Sigmoid colon (tissue), 4 donors: ENCODE measurements at regions not wholly inside any gene's neighbourhood (a gene's known extent, or its start where the extent isn't known, plus 50 kb on each side); places are given as distances from the start of the nearest gene placed in this dataset.

Experiments used
- CTCF ChIP-seq, 4 experiments: fragments of 450-650 bp in 3 of 4; fragments of 200-600 bp in 1 of 4; IDR thresholded peaks; one replicate each; pipeline ENCODE4 v1.5.1; 2016 to 2019; ENCODE audit warnings: antibody characterized with exemption in 4 of 4, mild to moderate bottlenecking in 3 of 4, moderate library complexity in 2 of 4
- POLR2A ChIP-seq, 2 donors: fragments of 450-650 bp; IDR thresholded peaks; one replicate each; pipeline ENCODE4 v1.6.1; 2016; ENCODE audit warnings: antibody characterized with exemption in 2 of 2, mild to moderate bottlenecking in 2 of 2, moderate library complexity in 2 of 2
- POLR2AphosphoS5 ChIP-seq, 4 donors: sonication (generic); formaldehyde crosslinking; IDR thresholded peaks; one replicate each; pipeline ENCODE4 v1.6.1; 2017; ENCODE audit warnings: antibody characterized with exemption in 4 of 4

GRCh38 chr18:22510697-22511096 lies 93.0 kb upstream of the CTAGE1 start:
- TF ChIP-seq POLR2A (IDR thresholded peaks at IDR 0.05) (no peak), POLR2AphosphoS5 (IDR thresholded peaks at IDR 0.05) (no peak), CTCF (IDR thresholded peaks at IDR 0.05) (no peak)
